Loucy (cell line): ENCODE measurements at regions not wholly inside any gene's neighbourhood (a gene's known extent, or its start where the extent isn't known, plus 50 kb on each side); places are given as distances from the start of the nearest gene placed in this dataset.

Experiments used
- H2AFZ ChIP-seq: fragments of 200-600 bp; sonication (generic); 2 replicates; pipeline ENCODE4 v1.6.0; 2016; ENCODE audit warnings: antibody characterized with exemption, mild to moderate bottlenecking, low read length, moderate library complexity
- H3F3A ChIP-seq: fragments of 200-600 bp; 2 replicates; pipeline ENCODE4 v1.6.0; 2016; ENCODE audit warnings: antibody characterized with exemption, low read depth, mild to moderate bottlenecking
- H3K27me3 ChIP-seq: fragments of 200-600 bp; sonication (generic); 2 replicates; pipeline ENCODE4 v1.6.1; 2014; ENCODE audit warnings: low read length, mild to moderate bottlenecking; ENCODE audit not compliant: insufficient read depth, poor library complexity, severe bottlenecking
- H3K36me3 ChIP-seq: fragments of 200-600 bp; sonication (generic); 2 replicates; pipeline ENCODE4 v1.6.1; 2016; ENCODE audit warnings: low read length; ENCODE audit not compliant: insufficient read depth
- H3K4me1 ChIP-seq: fragments of 200-600 bp; sonication (generic); 2 replicates; pipeline ENCODE4 v1.5.1; 2014; ENCODE audit warnings: low read length, mild to moderate bottlenecking; ENCODE audit not compliant: insufficient read depth, poor library complexity, severe bottlenecking
- H3K4me2 ChIP-seq: fragments of 200-600 bp; sonication (generic); 2 replicates; pipeline ENCODE4 v1.6.0; 2014; ENCODE audit warnings: antibody characterized with exemption, low read length, low read depth, mild to moderate bottlenecking; ENCODE audit not compliant: poor library complexity, severe bottlenecking
- H3K4me3 ChIP-seq: fragments of 200-600 bp; sonication (generic); 2 replicates; pipeline ENCODE4 v1.5.1; 2014; ENCODE audit warnings: low read length, mild to moderate bottlenecking, mixed read lengths; ENCODE audit not compliant: poor library complexity, severe bottlenecking
- H3K79me2 ChIP-seq: fragments of 200-600 bp; sonication (generic); 2 replicates; pipeline ENCODE4 v1.6.1; 2014; ENCODE audit warnings: low read length; ENCODE audit not compliant: insufficient read depth
- H3K9ac ChIP-seq: fragments of 200-600 bp; sonication (generic); 2 replicates; pipeline ENCODE4 v1.6.0; 2014; ENCODE audit warnings: mild to moderate bottlenecking, low read depth, low read length, moderate library complexity; ENCODE audit not compliant: poor library complexity, severe bottlenecking
- H3K9me2 ChIP-seq: fragments of 200-600 bp; sonication (generic); replicated peaks from 2 replicates; pipeline ENCODE4 v1.6.1; 2016; ENCODE audit warnings: low read depth, low read length, mixed read lengths
- H3K9me3 ChIP-seq: fragments of 200-600 bp; sonication (generic); 2 replicates; pipeline ENCODE4 v1.6.1; 2014; ENCODE audit warnings: mild to moderate bottlenecking, antibody characterized with exemption, low read length, low read depth; ENCODE audit not compliant: insufficient read depth
- H4K20me1 ChIP-seq: fragments of 200-600 bp; sonication (generic); 2 replicates; pipeline ENCODE4 v1.6.0; 2014; ENCODE audit warnings: antibody characterized with exemption, low read length, mild to moderate bottlenecking; ENCODE audit not compliant: insufficient read depth, poor library complexity, severe bottlenecking
- EZH2phosphoT487 ChIP-seq: fragments of 200-600 bp; IDR thresholded peaks from 2 replicates; pipeline ENCODE4 v1.6.1; 2018; ENCODE audit warnings: antibody characterized with exemption, mild to moderate bottlenecking, moderate library complexity, borderline replicate concordance
- TF ChIP-seq, protein P1 (sequence below): fragments of 200-600 bp; sonication (generic); conservative IDR thresholded peaks from 2 replicates; pipeline ENCODE4 v1.5.1; 2014; ENCODE audit warnings: mild to moderate bottlenecking, antibody characterized with exemption, low read length

DNA sequence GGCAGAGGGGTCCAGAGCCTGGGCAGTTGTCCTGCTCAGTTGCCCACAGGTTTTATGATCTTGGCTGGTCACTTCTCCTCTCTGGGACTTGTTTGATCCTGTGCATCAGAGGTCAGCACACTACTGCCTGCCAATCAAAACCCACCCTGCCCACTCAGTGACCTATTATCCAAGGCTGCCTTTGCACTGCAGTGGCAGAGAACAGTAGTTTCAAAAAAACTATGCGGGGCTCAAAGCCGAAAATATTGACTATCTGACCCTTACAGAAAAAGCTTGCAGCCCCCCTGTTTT, 218.2 kb downstream of the CYP26B1 start:
- Histone ChIP-seq H3K9me2 (no peaks in the 10 kb centered on the region), H3K79me2 (no peaks in the 10 kb centered on the region), H3K36me3 (no peaks in the 10 kb centered on the region), H3K9me3 (no peaks in the 10 kb centered on the region), H2AFZ (no peak overlapping the region), H3K4me1 (no peaks in the 10 kb centered on the region), H4K20me1 (no peaks in the 10 kb centered on the region), H3K9ac (no peak overlapping the region), H3K4me3 (no peak overlapping the region), H3F3A (no peaks in the 10 kb centered on the region), H3K27me3 (no peaks in the 10 kb centered on the region), H3K4me2 (no peak overlapping the region)
- no peak for TF ChIP-seq EZH2phosphoT487
- TF ChIP-seq, protein P1, sequence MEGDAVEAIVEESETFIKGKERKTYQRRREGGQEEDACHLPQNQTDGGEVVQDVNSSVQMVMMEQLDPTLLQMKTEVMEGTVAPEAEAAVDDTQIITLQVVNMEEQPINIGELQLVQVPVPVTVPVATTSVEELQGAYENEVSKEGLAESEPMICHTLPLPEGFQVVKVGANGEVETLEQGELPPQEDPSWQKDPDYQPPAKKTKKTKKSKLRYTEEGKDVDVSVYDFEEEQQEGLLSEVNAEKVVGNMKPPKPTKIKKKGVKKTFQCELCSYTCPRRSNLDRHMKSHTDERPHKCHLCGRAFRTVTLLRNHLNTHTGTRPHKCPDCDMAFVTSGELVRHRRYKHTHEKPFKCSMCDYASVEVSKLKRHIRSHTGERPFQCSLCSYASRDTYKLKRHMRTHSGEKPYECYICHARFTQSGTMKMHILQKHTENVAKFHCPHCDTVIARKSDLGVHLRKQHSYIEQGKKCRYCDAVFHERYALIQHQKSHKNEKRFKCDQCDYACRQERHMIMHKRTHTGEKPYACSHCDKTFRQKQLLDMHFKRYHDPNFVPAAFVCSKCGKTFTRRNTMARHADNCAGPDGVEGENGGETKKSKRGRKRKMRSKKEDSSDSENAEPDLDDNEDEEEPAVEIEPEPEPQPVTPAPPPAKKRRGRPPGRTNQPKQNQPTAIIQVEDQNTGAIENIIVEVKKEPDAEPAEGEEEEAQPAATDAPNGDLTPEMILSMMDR: no peak

DNA sequence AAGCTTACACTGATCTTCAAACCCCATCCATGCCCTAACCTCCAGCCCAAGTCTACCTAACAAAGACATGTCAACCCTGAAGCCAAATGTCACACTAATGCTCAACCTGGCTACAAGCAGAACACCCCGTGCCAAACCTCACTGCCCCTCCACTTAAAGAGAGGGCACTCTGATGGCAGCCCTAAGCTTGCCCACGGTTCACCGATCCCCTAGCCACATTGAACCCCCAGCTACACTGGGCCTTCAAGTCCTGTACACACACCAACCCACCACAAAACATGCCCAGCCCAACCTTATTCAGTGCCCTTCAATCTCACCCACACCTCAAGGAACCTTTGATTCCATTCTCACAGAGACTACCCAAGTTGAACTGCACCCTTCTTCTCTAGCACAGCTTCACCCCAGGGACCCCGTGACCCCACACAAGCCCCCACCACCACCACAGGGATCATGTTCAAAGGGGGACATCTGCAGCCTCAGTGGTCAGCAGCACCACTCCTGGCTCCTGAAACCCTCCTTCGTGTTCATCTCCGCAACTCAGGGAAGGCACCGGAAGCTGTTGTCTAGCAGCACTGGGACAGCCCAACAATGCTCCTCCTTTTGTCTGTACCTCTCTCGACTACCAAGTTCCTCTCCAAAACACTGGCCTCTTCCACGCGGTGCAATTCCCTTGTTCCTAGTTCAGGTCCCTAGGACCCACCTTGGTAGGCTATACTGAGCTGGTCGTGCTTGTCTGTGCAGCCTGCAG, 218.8 kb downstream of the CYP26B1 start:
- Histone ChIP-seq H3K4me1 (no peaks in the 10 kb centered on the region), H3K27me3 (no peaks in the 10 kb centered on the region), H3K9ac (no peak overlapping the region), H2AFZ (no peak overlapping the region), H3K79me2 (no peaks in the 10 kb centered on the region), H3K9me3 (no peaks in the 10 kb centered on the region), H3K4me2 (no peak overlapping the region), H4K20me1 (no peaks in the 10 kb centered on the region), H3F3A (no peaks in the 10 kb centered on the region), H3K9me2 (no peaks in the 10 kb centered on the region), H3K4me3 (no peak overlapping the region), H3K36me3 (no peaks in the 10 kb centered on the region)
- TF ChIP-seq EZH2phosphoT487: no peak
- TF ChIP-seq, protein P1: no peak

DNA sequence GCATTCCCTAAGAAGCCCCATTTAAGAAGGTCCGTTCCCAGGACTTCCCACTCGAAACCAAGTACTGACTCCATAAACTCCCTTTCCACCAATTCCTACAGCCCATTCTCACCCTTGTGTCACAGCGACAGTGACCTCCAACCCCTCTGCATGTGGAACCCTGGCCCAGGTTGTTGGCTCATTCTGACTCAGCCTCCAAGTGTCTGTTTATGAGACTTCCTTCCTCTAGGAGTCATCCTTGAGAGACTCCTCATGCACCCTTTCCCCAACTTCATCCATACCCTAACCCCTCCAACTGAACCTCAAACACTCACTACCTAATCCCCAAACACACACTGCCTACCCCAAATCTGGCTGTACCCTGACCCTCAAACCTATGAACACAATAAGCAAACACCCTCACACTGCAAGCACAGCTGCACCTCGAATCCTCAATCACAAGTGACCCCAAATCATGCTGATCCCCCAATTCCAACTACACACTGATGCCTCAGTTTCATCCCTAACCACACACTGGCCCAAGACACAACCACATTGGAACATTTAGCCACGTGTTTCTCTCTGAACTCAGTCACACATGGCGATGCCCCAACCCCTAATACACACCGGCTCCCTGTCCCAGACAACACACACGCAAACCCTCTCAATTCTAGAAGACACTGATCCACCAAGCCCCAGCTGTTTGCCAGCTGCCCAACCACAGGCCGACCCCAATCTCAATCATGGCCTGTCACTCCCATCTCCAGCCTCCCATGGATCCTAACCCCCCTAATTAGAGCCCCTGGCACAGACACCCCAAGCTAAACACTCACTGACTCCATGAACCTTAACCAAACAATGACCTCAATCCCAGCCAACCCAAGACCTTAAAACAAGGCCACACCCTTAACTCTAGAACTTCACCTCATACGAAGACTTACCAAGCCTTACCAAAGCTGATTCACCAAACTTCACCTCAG, 219.6 kb downstream of the CYP26B1 start:
- no peaks in the 10 kb centered on the region for H3F3A ChIP-seq
- no peaks in the 10 kb centered on the region for H4K20me1 ChIP-seq
- no peaks in the 10 kb centered on the region for H3K9me2 ChIP-seq
- no peak for TF ChIP-seq EZH2phosphoT487
- TF ChIP-seq, protein P1: no peak
- no peaks in the 10 kb centered on the region for H3K4me1 ChIP-seq
- no peak overlapping the region for H3K9ac ChIP-seq
- no peak overlapping the region for H3K4me3 ChIP-seq
- no peak overlapping the region for H2AFZ ChIP-seq
- no peak overlapping the region for H3K4me2 ChIP-seq
- no peaks in the 10 kb centered on the region for H3K9me3 ChIP-seq
- no peaks in the 10 kb centered on the region for H3K36me3 ChIP-seq
- no peaks in the 10 kb centered on the region for H3K79me2 ChIP-seq
- H3K27me3 ChIP-seq: no peaks in the 10 kb centered on the region
